Activated T-cell treated with anti-CD3 and anti-CD28 coated beads, Interleukin-2, amount 50 U/mL, for 72 hours (primary cell): ENCODE measurements at regions not wholly inside any gene's neighbourhood (a gene's known extent, or its start where the extent isn't known, plus 50 kb on each side); places are given as distances from the start of the nearest gene placed in this dataset.

ENCODE experiments used
- ATAC-seq, 2 donors: fragments of 150-1000 bp; cut with Tn5 transposase; replicated peaks in 1 of 2; 2 replicates each; pipeline ENCODE4 v1.10.0; 2021; ENCODE audit warnings: moderate library complexity in 2 of 2, mild to moderate bottlenecking in 1 of 2
- DNase-seq, 2 donors: peaks; one replicate each; pipeline ENCODE4 v3.0.0; 2021 to 2022; ENCODE audit warnings: mixed read lengths in 1 of 2
- H3K27ac Mint-ChIP-seq: one replicate; pipeline ENCODE4 v1.8.0; 2022; ENCODE audit warnings: mild to moderate bottlenecking, moderate library complexity, mixed read lengths
- H3K27me3 Mint-ChIP-seq: one replicate; pipeline ENCODE4 v1.8.0; 2022; ENCODE audit warnings: low read depth, mixed read lengths
- H3K36me3 Mint-ChIP-seq, 2 donors: one replicate each; pipeline ENCODE4 v1.8.0; 2022; ENCODE audit warnings: mixed read lengths in 2 of 2, mild to moderate bottlenecking in 1 of 2; ENCODE audit not compliant: insufficient read depth in 2 of 2
- H3K4me1 Mint-ChIP-seq: one replicate; pipeline ENCODE4 v1.8.0; 2022; ENCODE audit warnings: low read depth, mixed read lengths
- H3K4me3 Mint-ChIP-seq, 2 donors: one replicate each; pipeline ENCODE4 v1.8.0; 2022; ENCODE audit warnings: mild to moderate bottlenecking in 2 of 2, mixed read lengths in 2 of 2, moderate library complexity in 2 of 2
- H3K9me3 Mint-ChIP-seq, 2 donors: one replicate each; pipeline ENCODE4 v1.8.0; 2022; ENCODE audit warnings: mixed read lengths in 2 of 2

- DNase-seq (no peak), ATAC-seq (no peak)
- Mint-ChIP-seq H3K36me3 (no peaks in the 10 kb centered on the region), H3K4me3 (no peak overlapping the region), H3K4me1 (no peaks in the 10 kb centered on the region), H3K27ac (no peak overlapping the region), H3K9me3 (peaks cover 4 to 8% of the 10 kb centered on the region in 2 donors), H3K27me3 (no peaks in the 10 kb centered on the region)
These were observed 645.4 kb downstream of the PRELID2 start for GRCh38 chr5:145189746-145190145.

DNA sequence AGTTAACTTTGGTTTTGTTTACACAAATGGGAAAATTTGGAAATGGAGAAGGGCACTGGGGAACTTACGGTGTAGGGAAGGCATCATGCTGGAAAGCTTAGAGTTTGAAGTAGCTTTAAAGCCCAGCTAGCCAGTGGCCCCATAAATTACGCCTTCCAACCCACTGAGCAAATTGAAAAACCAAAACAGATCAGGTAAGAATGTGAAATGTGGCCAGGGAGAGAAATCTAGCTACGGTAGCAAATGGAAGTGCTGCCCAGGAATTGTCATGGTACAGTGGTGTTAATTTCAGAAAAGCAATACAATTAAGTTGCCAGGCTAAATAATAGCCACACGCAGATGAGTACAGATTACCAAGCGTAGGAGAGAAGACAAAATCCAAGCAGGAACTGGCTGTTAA, 654.8 kb downstream of the PRELID2 start:
- Mint-ChIP-seq H3K4me1 (no peaks in the 10 kb centered on the region), H3K36me3 (no peaks in the 10 kb centered on the region), H3K9me3 (peaks cover 2% of the 10 kb centered on the region in 2 donors), H3K27ac (no peak overlapping the region), H3K27me3 (no peaks in the 10 kb centered on the region), H3K4me3 (no peak overlapping the region)
- ATAC-seq (no peak), DNase-seq (no peak)

DNA sequence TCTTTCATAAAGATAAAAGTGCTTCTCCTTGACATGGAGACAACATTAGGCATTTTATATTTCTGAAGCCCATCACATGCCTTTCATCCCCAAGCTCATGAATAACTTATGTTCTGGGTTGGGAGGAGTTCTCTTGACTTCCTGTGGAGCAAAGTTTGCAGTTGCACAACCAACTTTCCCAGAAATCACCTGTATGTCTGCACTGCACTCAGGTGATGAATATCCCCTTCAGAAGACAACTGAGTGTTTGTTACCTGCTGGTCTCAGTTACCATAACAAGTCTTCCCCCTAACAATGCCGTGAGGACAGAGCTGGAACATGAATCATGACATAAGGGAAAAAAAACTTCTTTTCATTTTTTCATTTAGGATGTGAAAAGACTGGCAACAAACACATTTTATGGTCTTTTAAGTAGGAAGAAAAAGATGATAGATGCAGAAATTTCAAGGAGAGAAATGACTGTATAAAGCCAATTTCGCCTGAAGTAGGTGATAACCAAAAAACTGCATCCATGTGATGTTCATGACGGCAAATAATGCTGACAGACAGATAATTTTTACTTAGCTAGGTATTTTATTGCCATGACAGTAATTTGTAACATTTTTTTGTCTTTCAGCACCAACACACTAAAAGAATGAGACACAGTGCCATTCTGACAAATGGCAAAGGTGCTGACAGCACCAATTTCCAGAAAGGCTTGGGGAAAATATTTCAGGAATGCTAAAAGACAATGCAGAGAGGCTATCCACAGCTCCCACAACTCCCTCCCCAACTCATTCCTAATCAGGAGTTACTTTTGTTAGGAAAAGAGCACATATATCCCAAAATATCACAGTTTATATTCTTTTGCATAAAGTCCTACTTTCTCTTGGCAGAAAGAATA, 656.3 kb downstream of the PRELID2 start:
- H3K36me3 Mint-ChIP-seq, result no peaks in the 10 kb centered on the region
- no peak for ATAC-seq
- H3K9me3 Mint-ChIP-seq, result peaks cover 2 to 5% of the 10 kb centered on the region in 2 donors
- DNase-seq, result no peak
- no peaks in the 10 kb centered on the region for H3K27me3 Mint-ChIP-seq
- H3K4me1 Mint-ChIP-seq, result no peaks in the 10 kb centered on the region
- H3K4me3 Mint-ChIP-seq, result no peak overlapping the region
- no peak overlapping the region for H3K27ac Mint-ChIP-seq

- H3K27ac Mint-ChIP-seq, result no peak overlapping the region
- ATAC-seq, result no peak
- peaks cover 2 to 5% of the 10 kb centered on the region in 2 donors for H3K9me3 Mint-ChIP-seq
These were observed 659.1 kb downstream of the PRELID2 start for GRCh38 chr5:145176041-145176440.

DNA sequence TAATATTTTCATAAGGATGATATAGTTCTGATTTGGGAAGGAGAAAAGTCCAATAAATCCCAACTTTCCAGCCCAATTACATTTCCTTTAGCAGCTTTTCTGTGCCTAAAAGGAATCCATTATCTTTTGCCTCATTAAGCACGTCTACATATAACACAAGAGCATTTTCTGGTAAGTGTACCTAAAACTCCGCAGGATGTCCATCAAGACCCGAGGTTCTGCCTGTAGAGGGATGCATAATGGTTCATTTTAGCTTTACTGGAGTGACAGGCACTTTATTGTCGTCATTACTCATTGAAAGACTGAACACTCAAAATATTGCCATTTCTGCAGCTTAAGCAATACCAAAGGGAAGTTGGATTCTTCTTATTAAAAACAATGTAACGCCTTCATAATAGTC, 669.0 kb downstream of the PRELID2 start:
- H3K9me3 Mint-ChIP-seq, result peaks cover 7 to 13% of the 10 kb centered on the region in 2 donors
- H3K4me1 Mint-ChIP-seq, result no peaks in the 10 kb centered on the region
- no peak for ATAC-seq
- no peaks in the 10 kb centered on the region for H3K27me3 Mint-ChIP-seq
- no peaks in the 10 kb centered on the region for H3K36me3 Mint-ChIP-seq
- no peak for DNase-seq
- no peak overlapping the region for H3K27ac Mint-ChIP-seq
- H3K4me3 Mint-ChIP-seq, result no peak overlapping the region

More at GRCh38 chr5:145176041-145176440, 659.1 kb downstream of the PRELID2 start:
- Mint-ChIP-seq H3K4me3 (no peak overlapping the region), H3K4me1 (no peaks in the 10 kb centered on the region), H3K36me3 (no peaks in the 10 kb centered on the region), H3K27me3 (no peaks in the 10 kb centered on the region)
- no peak for DNase-seq

GRCh38 chr5:145163876-145164275, 671.3 kb downstream of the PRELID2 start:
- no peaks in the 10 kb centered on the region for H3K4me1 Mint-ChIP-seq
- H3K9me3 Mint-ChIP-seq, result peaks cover 11 to 13% of the 10 kb centered on the region in 2 donors
- no peak overlapping the region for H3K4me3 Mint-ChIP-seq
- H3K27me3 Mint-ChIP-seq, result no peaks in the 10 kb centered on the region
- no peak for ATAC-seq
- no peak overlapping the region for H3K27ac Mint-ChIP-seq
- no peak for DNase-seq
- H3K36me3 Mint-ChIP-seq, result no peaks in the 10 kb centered on the region

DNA sequence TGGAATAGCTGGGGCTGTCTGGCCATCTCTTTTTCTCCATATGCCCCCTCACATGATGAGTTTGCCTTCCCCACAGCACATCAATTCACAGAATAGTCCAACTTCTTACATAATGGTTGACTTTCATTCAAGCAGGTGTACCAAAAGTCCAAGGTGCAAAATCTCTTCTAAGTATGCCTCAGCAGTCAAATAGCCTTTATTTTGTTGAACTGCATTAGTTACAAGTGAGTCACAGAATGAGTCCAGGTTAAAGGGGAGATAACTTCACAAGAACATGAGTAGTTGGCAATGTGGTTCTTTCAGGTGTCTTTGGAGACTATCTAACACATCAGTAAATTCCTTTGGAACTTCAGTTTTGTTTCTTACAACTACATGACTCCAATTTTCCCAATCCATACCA, 672.5 kb downstream of the PRELID2 start:
- no peaks in the 10 kb centered on the region for H3K4me1 Mint-ChIP-seq
- H3K27me3 Mint-ChIP-seq, result no peaks in the 10 kb centered on the region
- no peak overlapping the region for H3K4me3 Mint-ChIP-seq
- H3K27ac Mint-ChIP-seq, result no peak overlapping the region
- peaks cover 11 to 13% of the 10 kb centered on the region in 2 donors for H3K9me3 Mint-ChIP-seq
- H3K36me3 Mint-ChIP-seq, result no peaks in the 10 kb centered on the region
- DNase-seq (no peak), ATAC-seq (no peak)

GRCh38 chr5:145161391-145161790, 673.8 kb downstream of the PRELID2 start:
- Mint-ChIP-seq H3K36me3 (no peaks in the 10 kb centered on the region), H3K27ac (no peak overlapping the region), H3K4me1 (no peaks in the 10 kb centered on the region), H3K4me3 (no peak overlapping the region), H3K27me3 (no peaks in the 10 kb centered on the region), H3K9me3 (peaks cover 8 to 9% of the 10 kb centered on the region in 2 donors)
- DNase-seq, result no peak
- ATAC-seq, result no peak

DNA sequence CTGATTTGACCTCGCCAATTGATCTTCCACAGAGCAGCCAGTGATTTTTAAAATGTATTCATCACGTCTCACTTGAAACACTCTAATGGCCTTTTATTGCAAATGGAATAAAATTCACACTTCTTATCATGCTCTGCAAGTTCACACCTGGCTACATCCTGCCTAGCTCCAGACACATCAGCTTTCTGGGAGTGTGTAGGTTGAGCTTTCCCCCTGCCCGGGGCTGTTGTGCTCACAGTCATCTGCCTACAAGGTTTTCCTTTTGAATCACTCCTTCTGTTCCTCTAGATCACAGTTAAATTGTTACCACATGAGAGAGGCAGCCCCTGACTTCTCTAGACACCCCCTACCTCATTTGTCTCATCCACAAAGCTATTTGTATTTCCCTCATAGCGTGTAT, 674.5 kb downstream of the PRELID2 start:
- no peak for ATAC-seq
- H3K4me3 Mint-ChIP-seq, result no peak overlapping the region
- no peak for DNase-seq
- no peaks in the 10 kb centered on the region for H3K36me3 Mint-ChIP-seq
- H3K27ac Mint-ChIP-seq, result no peak overlapping the region
- no peaks in the 10 kb centered on the region for H3K27me3 Mint-ChIP-seq
- H3K9me3 Mint-ChIP-seq, result peaks cover 8 to 9% of the 10 kb centered on the region in 2 donors
- no peaks in the 10 kb centered on the region for H3K4me1 Mint-ChIP-seq

- DNase-seq (no peak), ATAC-seq (no peak)
- Mint-ChIP-seq H3K4me1 (no peaks in the 10 kb centered on the region), H3K9me3 (peaks cover 7% of the 10 kb centered on the region in 2 donors), H3K27me3 (no peaks in the 10 kb centered on the region), H3K36me3 (no peaks in the 10 kb centered on the region), H3K27ac (no peak overlapping the region), H3K4me3 (no peak overlapping the region)
These were observed 676.4 kb downstream of the PRELID2 start for GRCh38 chr5:145158730-145159129.

DNA sequence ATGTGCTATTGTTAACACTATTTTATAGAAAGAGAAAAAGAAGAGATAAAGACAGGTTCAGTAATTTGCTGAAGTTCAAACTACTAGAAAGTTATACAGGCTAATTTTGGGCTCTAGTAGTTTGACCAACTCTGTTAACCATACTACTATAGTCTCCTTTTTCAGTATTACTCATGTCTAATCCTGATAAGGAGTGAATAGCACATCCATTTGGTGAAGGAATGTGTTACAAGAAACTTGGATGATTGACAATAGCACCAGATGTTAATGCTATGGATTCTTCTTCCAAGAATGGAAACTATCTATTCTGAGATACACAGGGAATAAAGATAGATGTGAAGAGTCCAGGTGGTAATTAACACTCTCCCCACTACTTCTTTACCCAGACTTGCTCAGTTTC, 677.3 kb downstream of the PRELID2 start:
- DNase-seq, result no peak
- no peak overlapping the region for H3K27ac Mint-ChIP-seq
- no peaks in the 10 kb centered on the region for H3K36me3 Mint-ChIP-seq
- H3K4me3 Mint-ChIP-seq, result no peak overlapping the region
- H3K27me3 Mint-ChIP-seq, result no peaks in the 10 kb centered on the region
- ATAC-seq, result no peak
- no peaks in the 10 kb centered on the region for H3K4me1 Mint-ChIP-seq
- H3K9me3 Mint-ChIP-seq, result peaks cover 8 to 9% of the 10 kb centered on the region in 2 donors

GRCh38 chr5:145141534-145141933, 693.6 kb downstream of the PRELID2 start:
- DNase-seq (no peak), ATAC-seq (no peak)
- Mint-ChIP-seq H3K4me3 (no peak overlapping the region), H3K27ac (no peak overlapping the region), H3K9me3 (peaks cover 1 to 7% of the 10 kb centered on the region in 2 donors), H3K27me3 (no peaks in the 10 kb centered on the region), H3K4me1 (no peaks in the 10 kb centered on the region), H3K36me3 (no peaks in the 10 kb centered on the region)

DNA sequence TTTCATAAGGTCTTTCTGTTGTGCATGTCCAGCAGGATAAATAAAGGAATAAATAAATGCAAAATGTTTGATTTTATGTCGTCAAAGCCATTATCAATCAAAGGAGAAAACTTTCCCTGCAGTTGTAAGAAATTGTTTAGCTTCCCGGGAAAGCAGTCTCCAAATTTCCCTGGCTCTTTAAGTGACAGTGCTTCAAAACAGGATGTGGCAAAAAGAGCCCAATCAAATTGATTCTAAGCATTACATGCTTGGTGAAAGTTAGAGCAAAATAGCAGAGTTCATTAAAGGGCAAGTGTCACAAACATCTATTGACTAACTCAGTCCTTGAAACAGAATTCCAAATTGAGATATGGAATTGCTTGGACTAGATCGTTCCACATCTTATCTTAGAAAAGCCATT, 704.1 kb downstream of the PRELID2 start:
- Mint-ChIP-seq H3K9me3 (peaks cover 2% of the 10 kb centered on the region in 2 donors), H3K36me3 (peaks cover 0 to 2% of the 10 kb centered on the region in 2 donors), H3K4me3 (no peak overlapping the region), H3K4me1 (no peaks in the 10 kb centered on the region), H3K27ac (no peak overlapping the region), H3K27me3 (no peaks in the 10 kb centered on the region)
- ATAC-seq (no peak), DNase-seq (no peak)

DNA sequence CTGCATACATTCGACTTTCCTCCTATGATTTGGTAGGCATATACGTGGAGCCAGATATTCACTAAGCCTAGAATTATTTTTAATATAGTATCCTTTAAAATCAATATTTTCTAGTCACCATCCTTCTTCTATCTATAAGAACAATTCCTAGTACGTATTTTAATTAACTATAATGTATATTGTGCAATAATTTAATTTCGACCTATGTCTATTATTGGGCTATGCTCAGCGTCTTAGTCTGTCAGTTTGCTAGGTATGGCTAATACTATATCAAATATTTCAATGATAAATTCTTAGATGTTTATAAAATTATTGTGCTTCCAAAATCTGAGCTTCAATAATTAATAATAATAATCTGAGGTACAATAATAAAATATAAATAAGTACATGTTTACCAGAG, 705.3 kb downstream of the PRELID2 start:
- Mint-ChIP-seq H3K27ac (no peak overlapping the region), H3K4me1 (no peaks in the 10 kb centered on the region), H3K4me3 (no peak overlapping the region), H3K27me3 (no peaks in the 10 kb centered on the region), H3K36me3 (peaks cover 0 to 2% of the 10 kb centered on the region in 2 donors), H3K9me3 (peaks cover 2% of the 10 kb centered on the region in 2 donors)
- DNase-seq (no peak), ATAC-seq (no peak)
